K562 (cell line): ENCODE measurements at regions not wholly inside any gene's neighbourhood (a gene's known extent, or its start where the extent isn't known, plus 50 kb on each side); places are given as distances from the start of the nearest gene placed in this dataset.

Experiments used
- ATAC-seq: fragments of 200-7000 bp; cut with Tn5 transposase; 3 replicates; pipeline ENCODE4 v1.9.1; 2020; ENCODE audit warnings: moderate library complexity
- BruUV-seq: library from RNA; stranded (reverse); fragments of 400-500 nt; replicated peaks from 2 replicates; lab custom pipeline; 2021; lab: Mats Ljungman, UMichigan
- CTCF ChIA-PET: fragments of 300-600 bp; formaldehyde crosslinking; extraction: SDS; loops from one replicate; lab custom pipeline; 2021; ENCODE audit warnings: low intra/inter-chr PET ratio; lab: Yijun Ruan, JAX
- POLR2A ChIA-PET: fragments of 300-600, 350-650 bp; sonication (Branson Sonifier 250); formaldehyde crosslinking; extraction: SDS; loops from one replicate; lab custom pipeline; 2021; ENCODE audit warnings: antibody characterized with exemption, inconsistent platforms; lab: Yijun Ruan, JAX
- DNase-seq, 4 experiments: peaks; one replicate each; pipeline versions ENCODE4 v3.0.0 to v3.0.0-alpha.2; 2011 to 2018; ENCODE audit warnings: low spot score in 3 of 4, mixed read lengths in 3 of 4; ENCODE audit errors: extremely low read depth in 1 of 4
- FAIRE-seq: peaks from 2 replicates; lab custom pipeline; 2011; peaks lifted over from hg19 to GRCh38; lab: Jason Lieb, UNC
- H2AFZ ChIP-seq: 2 replicates; pipeline ENCODE4 v1.6.0; 2011; ENCODE audit warnings: low read depth, low read length, control low read depth, inconsistent platforms
- H3K27ac ChIP-seq: fragments of 200-600 bp; 3 replicates; pipeline ENCODE4 v1.8.0; 2011; ENCODE audit warnings: low read depth, mild to moderate bottlenecking, control low read depth, inconsistent platforms, low read length, moderate library complexity, mixed read lengths; ENCODE audit errors: extremely low read depth
- H3K27me3 ChIP-seq, 2 experiments: fragments of 300-600 bp in 1 of 2; 2 replicates in 1 of 2; 3 replicates in 1 of 2; pipeline versions ENCODE4 v1.6.0 to v1.8.0; 2011; ENCODE audit warnings: inconsistent platforms in 2 of 2, low read length in 2 of 2, mild to moderate bottlenecking in 1 of 2, mixed read lengths in 1 of 2, moderate library complexity in 1 of 2; ENCODE audit not compliant: control insufficient read depth in 2 of 2, insufficient read depth in 2 of 2
- H3K36me3 ChIP-seq: fragments of 300-600 bp; 3 replicates; pipeline ENCODE4 v1.8.0; 2011; ENCODE audit warnings: mild to moderate bottlenecking, low read length, inconsistent platforms; ENCODE audit not compliant: control insufficient read depth, insufficient read depth
- H3K4me1 ChIP-seq, 2 experiments: fragments of 200-600 bp in 1 of 2; replicated peaks in 1 of 2; 2 replicates in 1 of 2; 3 replicates in 1 of 2; pipeline versions ENCODE4 v1.5.1 to v1.8.0; 2011; ENCODE audit warnings: inconsistent platforms in 2 of 2, low read length in 2 of 2, mild to moderate bottlenecking in 1 of 2, mixed read lengths in 1 of 2, moderate library complexity in 1 of 2; ENCODE audit not compliant: control insufficient read depth in 2 of 2, insufficient read depth in 2 of 2
- H3K4me2 ChIP-seq: 2 replicates; pipeline ENCODE4 v1.6.1; 2011; ENCODE audit warnings: low read length, control low read depth, inconsistent platforms, mixed read lengths; ENCODE audit not compliant: insufficient read depth
- H3K4me3 ChIP-seq: fragments of 200-600 bp; sonication (generic), shearing (Covaris generic); 2 replicates; pipeline ENCODE4 v1.5.1; 2016; ENCODE audit warnings: control low read depth, inconsistent platforms
- H3K79me2 ChIP-seq: fragments of 200-600 bp; 3 replicates; pipeline ENCODE4 v1.8.0; 2011; ENCODE audit warnings: low read length, inconsistent platforms; ENCODE audit not compliant: control insufficient read depth, insufficient read depth
- H3K9ac ChIP-seq, 2 experiments: 2 replicates each; pipeline versions ENCODE4 v1.6.0 to v1.6.1; 2011; ENCODE audit warnings: low read depth in 2 of 2, low read length in 2 of 2, control low read depth in 1 of 2, inconsistent platforms in 1 of 2, mild to moderate bottlenecking in 1 of 2, mixed read lengths in 1 of 2; ENCODE audit not compliant: insufficient read depth in 1 of 2
- H3K9me1 ChIP-seq: one replicate; pipeline ENCODE4 v1.6.0; 2011; ENCODE audit warnings: inconsistent platforms, mild to moderate bottlenecking, low read length, moderate library complexity; ENCODE audit not compliant: control insufficient read depth, insufficient read depth
- H3K9me3 ChIP-seq: replicated peaks from 2 replicates; pipeline ENCODE4 v1.5.1; 2011; ENCODE audit warnings: low read depth, low read length, inconsistent platforms; ENCODE audit not compliant: control insufficient read depth, insufficient read depth
- H4K20me1 ChIP-seq: replicated peaks from 2 replicates; pipeline ENCODE4 v1.6.1; 2011; ENCODE audit warnings: low read length, inconsistent platforms, mixed read lengths; ENCODE audit not compliant: control insufficient read depth, insufficient read depth
- CEBPB ChIP-seq: fragments of 450-650 bp; IDR thresholded peaks from 2 replicates; pipeline ENCODE4 v1.6.1; 2016; ENCODE audit warnings: missing genetic modification characterization, missing compliant biosample characterization
- CEBPG ChIP-seq, 3 experiments: fragments of 200-800 bp in 1 of 3; sonication (Bioruptor generic) in 1 of 3; sonication (generic) in 1 of 3; formaldehyde crosslinking in 1 of 3; IDR thresholded peaks in 2 of 3; conservative IDR thresholded peaks in 1 of 3; 2 replicates each; pipeline versions ENCODE4 v1.6.1 to v1.8.0; 2016 to 2022; ENCODE audit warnings: missing compliant biosample characterization in 2 of 3, missing genetic modification characterization in 2 of 3, mild to moderate bottlenecking in 1 of 3, missing genetic modification reagents in 1 of 3
- LCOR ChIP-seq: sonication (generic); formaldehyde crosslinking; IDR thresholded peaks from 2 replicates; pipeline ENCODE4 v1.8.0; 2022; ENCODE audit warnings: mild to moderate bottlenecking, missing genetic modification reagents
- MAFK ChIP-seq: IDR thresholded peaks from 2 replicates; pipeline ENCODE4 v1.6.1; 2011; ENCODE audit warnings: low read length, improper control_type of control experiment
- NONO ChIP-seq, 2 experiments: fragments of 200-400 bp in 1 of 2; fragments of 450-650 bp in 1 of 2; formaldehyde crosslinking in 1 of 2; IDR thresholded peaks; 2 replicates each; pipeline ENCODE4 v1.6.1; 2017; ENCODE audit warnings: low read depth in 2 of 2, mild to moderate bottlenecking in 2 of 2, moderate library complexity in 2 of 2, low read length in 1 of 2
- POLR3G ChIP-seq: IDR thresholded peaks from 2 replicates; pipeline ENCODE4 v1.6.1; 2011; ENCODE audit not compliant: insufficient read length, insufficient replicate concordance; ENCODE audit errors: extremely low read depth
- SP1 ChIP-seq: sonication (generic); formaldehyde crosslinking; IDR thresholded peaks from 2 replicates; pipeline ENCODE4 v1.8.1; 2022; ENCODE audit warnings: mild to moderate bottlenecking, missing genetic modification reagents
- SRSF3 ChIP-seq: fragments of 200-400 bp; formaldehyde crosslinking; IDR thresholded peaks from 2 replicates; pipeline ENCODE4 v1.6.1; 2016; ENCODE audit warnings: mild to moderate bottlenecking, low read length, moderate library complexity; ENCODE audit not compliant: insufficient read depth
- TAF9B ChIP-seq: fragments of 450-650 bp; IDR thresholded peaks from 2 replicates; pipeline ENCODE4 v1.6.1; 2018; ENCODE audit warnings: mild to moderate bottlenecking; ENCODE audit not compliant: partially characterized antibody
- UBTF ChIP-seq, 2 experiments: IDR thresholded peaks; 2 replicates each; pipeline ENCODE4 v1.6.1; 2012; ENCODE audit warnings: improper control_type of control experiment in 2 of 2, low read depth in 2 of 2, low read length in 2 of 2, borderline replicate concordance in 1 of 2
- ZNF165 ChIP-seq: fragments of 250-450 bp; sonication (Bioruptor Pico); IDR thresholded peaks from 2 replicates; pipeline ENCODE4 v1.4.0; 2020; ENCODE audit warnings: borderline replicate concordance
- ZNF217 ChIP-seq: sonication (generic); formaldehyde crosslinking; IDR thresholded peaks from 2 replicates; pipeline ENCODE4 v1.8.0; 2022; ENCODE audit warnings: mild to moderate bottlenecking, missing genetic modification reagents
- ZNF354B ChIP-seq: fragments of 250-450 bp; sonication (Bioruptor Pico); IDR thresholded peaks from 2 replicates; pipeline ENCODE4 v1.4.0; 2020
- WGBS: fragments of 100-300 bp; shearing (Covaris generic); methylation state at CpG from one replicate; pipeline ENCODE4 v1.1.6; 2016; ENCODE audit warnings: low coverage, mixed read lengths; ENCODE audit not compliant: insufficient coverage; ENCODE audit errors: missing lambda C conversion rate; 5-methylcytosine and 5-hydroxymethylcytosine counted together
- in situ Hi-C: fragments of 300-500 bp; cut with MboI; formaldehyde crosslinking; loops from 4 replicates; pipeline ENCODE4 v1.15.0; 2018; ENCODE audit warnings: inconsistent platforms, mixed read lengths
- intact Hi-C: fragments of 100-400 bp; cut with micrococcal nuclease; formaldehyde crosslinking; loops from 2 replicates; pipeline ENCODE4 v1.14.2; 2022
- TF ChIP-seq, protein P1 (sequence below): fragments of 450-650 bp; formaldehyde crosslinking; IDR thresholded peaks from 2 replicates; pipeline ENCODE4 v1.4.0; 2022; ENCODE audit warnings: missing genetic modification characterization
- TF ChIP-seq, protein P2 (sequence below), 2 experiments: IDR thresholded peaks in 1 of 2; conservative IDR thresholded peaks in 1 of 2; 2 replicates each; pipeline ENCODE4 v1.6.1; 2016; ENCODE audit warnings: low read depth in 2 of 2, mild to moderate bottlenecking in 1 of 2, missing compliant biosample characterization in 1 of 2, missing genetic modification characterization in 1 of 2, moderate library complexity in 1 of 2

DNA sequence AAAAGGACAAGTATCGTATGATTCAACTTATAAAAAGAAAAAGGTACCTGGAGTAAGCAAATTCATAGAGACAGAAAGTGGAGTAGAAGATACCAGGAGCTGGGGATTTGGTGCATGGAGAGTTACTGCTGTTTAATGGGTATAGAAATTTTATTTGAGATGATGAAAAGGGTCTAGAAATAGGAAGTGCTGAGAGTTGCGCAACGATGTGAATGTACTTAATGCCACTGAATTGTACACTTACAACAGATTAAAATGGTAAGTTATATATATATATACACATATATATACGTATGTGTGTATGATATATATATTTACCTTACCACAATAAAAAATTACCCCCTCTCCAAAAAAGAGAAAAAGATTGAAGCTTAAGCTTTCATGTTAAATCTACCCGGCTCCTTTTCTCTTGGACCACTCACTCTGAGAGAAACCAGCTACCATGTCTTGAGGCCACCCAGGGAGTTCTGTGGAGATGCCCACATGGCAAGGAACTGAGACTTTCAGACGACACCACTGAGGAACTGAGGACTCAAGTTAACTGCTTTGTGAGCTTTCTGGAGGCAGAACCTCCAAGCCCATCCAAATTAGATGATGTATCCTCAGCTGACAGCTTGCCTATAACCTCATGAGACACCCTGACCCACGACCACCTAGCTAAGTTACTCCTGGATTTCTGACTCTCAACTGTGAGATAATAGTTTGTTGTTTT is 130.0 kb upstream of the BTG1 start:
- ChIA-PET POLR2A (interaction anchor here (1.2 kb wide), 1 partner anchor 11 kb away, joined by 4 read pairs; no protein-coding TSS in a partner anchor), CTCF (no interaction called here)
- no peak overlapping the region for H3K27ac ChIP-seq
- no peaks in the 10 kb centered on the region for H3K9me3 ChIP-seq
- H3K36me3 ChIP-seq = no peaks in the 10 kb centered on the region
- no peaks in the 10 kb centered on the region for H4K20me1 ChIP-seq
- H3K9me1 ChIP-seq = no peaks in the 10 kb centered on the region
- in situ Hi-C loops = no loop called here
- no peak overlapping the region for H3K9ac ChIP-seq
- H3K4me1 ChIP-seq = peaks cover 0 to 8% of the 10 kb centered on the region in 2 experiments; a peak in 3 of 5 replicates
- DNase-seq (no peak), ATAC-seq (no peak), FAIRE-seq (no peak)
- 57% methylated on average over 7 of the region's 7 CpGs for WGBS
- intact Hi-C loops = no loop called here
- no peaks in the 10 kb centered on the region for H3K79me2 ChIP-seq
- no peak overlapping the region for H3K4me3 ChIP-seq
- H2AFZ ChIP-seq = no peak overlapping the region
- no peak for TF ChIP-seq UBTF (IDR thresholded peaks at IDR 0.05; ENCODE audit: borderline replicate concordance in 1 of 2, low read depth in 2 of 2, low read length in 2 of 2)
- TF ChIP-seq, protein P1, sequence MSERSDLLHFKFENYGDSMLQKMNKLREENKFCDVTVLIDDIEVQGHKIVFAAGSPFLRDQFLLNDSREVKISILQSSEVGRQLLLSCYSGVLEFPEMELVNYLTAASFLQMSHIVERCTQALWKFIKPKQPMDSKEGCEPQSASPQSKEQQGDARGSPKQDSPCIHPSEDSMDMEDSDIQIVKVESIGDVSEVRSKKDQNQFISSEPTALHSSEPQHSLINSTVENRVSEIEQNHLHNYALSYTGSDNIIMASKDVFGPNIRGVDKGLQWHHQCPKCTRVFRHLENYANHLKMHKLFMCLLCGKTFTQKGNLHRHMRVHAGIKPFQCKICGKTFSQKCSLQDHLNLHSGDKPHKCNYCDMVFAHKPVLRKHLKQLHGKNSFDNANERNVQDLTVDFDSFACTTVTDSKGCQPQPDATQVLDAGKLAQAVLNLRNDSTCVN (CRISPR knock-in tag) = no peak
- no peak for TF ChIP-seq TAF9B
- no peak for TF ChIP-seq POLR3G
- TF ChIP-seq MAFK = no peak
- no peak for TF ChIP-seq NONO (IDR thresholded peaks at IDR 0.05; ENCODE audit: low read depth in 2 of 2, low read length in 1 of 2)
- TF ChIP-seq ZNF217 (CRISPR knock-in tag) = no peak
- no peak for TF ChIP-seq CEBPG (CRISPR knock-in tag; IDR thresholded peaks at IDR 0.05)
- peak; percentile 51 to 95; a peak in 3 of 4 replicates for TF ChIP-seq CEBPG (tag; conservative IDR thresholded peaks at IDR 0.05 in 1 of 2, IDR thresholded peaks at IDR 0.05 in 1 of 2)
- no peak for TF ChIP-seq ZNF354B (CRISPR knock-in tag)
- TF ChIP-seq, protein P2, sequence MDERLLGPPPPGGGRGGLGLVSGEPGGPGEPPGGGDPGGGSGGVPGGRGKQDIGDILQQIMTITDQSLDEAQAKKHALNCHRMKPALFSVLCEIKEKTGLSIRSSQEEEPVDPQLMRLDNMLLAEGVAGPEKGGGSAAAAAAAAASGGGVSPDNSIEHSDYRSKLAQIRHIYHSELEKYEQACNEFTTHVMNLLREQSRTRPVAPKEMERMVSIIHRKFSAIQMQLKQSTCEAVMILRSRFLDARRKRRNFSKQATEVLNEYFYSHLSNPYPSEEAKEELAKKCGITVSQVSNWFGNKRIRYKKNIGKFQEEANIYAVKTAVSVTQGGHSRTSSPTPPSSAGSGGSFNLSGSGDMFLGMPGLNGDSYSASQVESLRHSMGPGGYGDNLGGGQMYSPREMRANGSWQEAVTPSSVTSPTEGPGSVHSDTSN (CRISPR knock-in tag; IDR thresholded peaks at IDR 0.05; ENCODE audit: low read depth) = no peak
- TF ChIP-seq, protein P2 (tag; conservative IDR thresholded peaks at IDR 0.05; ENCODE audit: low read depth) = no peak
- peak; percentile 91 for TF ChIP-seq CEBPB
- no peak for TF ChIP-seq ZNF165 (CRISPR knock-in tag)
- no peak for TF ChIP-seq LCOR (CRISPR knock-in tag)
- no peak for TF ChIP-seq SRSF3
- no peak for TF ChIP-seq SP1 (CRISPR knock-in tag)
- no peaks in the 10 kb centered on the region for H3K27me3 ChIP-seq
- H3K4me2 ChIP-seq = no peak overlapping the region
- BruUV-seq = no TSS peak
